Type B pancreatic cell (in vitro differentiated cells): ENCODE measurements at regions not wholly inside any gene's neighbourhood (a gene's known extent, or its start where the extent isn't known, plus 50 kb on each side); places are given as distances from the start of the nearest gene placed in this dataset.

Experiments used
- DNase-seq: peaks from one replicate; pipeline ENCODE4 v3.0.0; 2021; ENCODE audit warnings: mixed read lengths; ENCODE audit not compliant: unreplicated experiment; ENCODE audit errors: extremely low spot score
- H3K27ac Mint-ChIP-seq: 2 replicates; pipeline ENCODE4 v1.8.0; 2021; ENCODE audit warnings: mild to moderate bottlenecking, mixed read lengths
- H3K27me3 Mint-ChIP-seq: 2 replicates; pipeline ENCODE4 v1.8.0; 2021; ENCODE audit warnings: mixed read lengths
- H3K36me3 Mint-ChIP-seq: 2 replicates; pipeline ENCODE4 v1.8.0; 2021; ENCODE audit warnings: mixed read lengths
- H3K4me1 Mint-ChIP-seq: one replicate; pipeline ENCODE4 v1.8.0; 2021; ENCODE audit warnings: mixed read lengths; ENCODE audit not compliant: unreplicated experiment
- H3K4me3 Mint-ChIP-seq: 2 replicates; pipeline ENCODE4 v1.8.0; 2021; ENCODE audit warnings: mild to moderate bottlenecking, mixed read lengths
- H3K9me3 Mint-ChIP-seq: 2 replicates; pipeline ENCODE4 v1.8.0; 2021; ENCODE audit warnings: mixed read lengths
- TF ChIP-seq, protein P1 (sequence below): fragments of 200-600 bp; sonication (generic); conservative IDR thresholded peaks from 2 replicates; pipeline ENCODE4 v1.5.0; 2021; ENCODE audit warnings: antibody characterized with exemption, mild to moderate bottlenecking

GRCh38 chr15:47371939-47372338, 345.4 kb upstream of the SEMA6D start:
- DNase-seq = no peak
- Mint-ChIP-seq H3K9me3 (no peaks in the 10 kb centered on the region), H3K36me3 (no peaks in the 10 kb centered on the region), H3K27ac (no peak overlapping the region), H3K4me3 (no peak overlapping the region), H3K27me3 (peaks cover 3% of the 10 kb centered on the region), H3K4me1 (peaks cover 5% of the 10 kb centered on the region)
- TF ChIP-seq, protein P1, sequence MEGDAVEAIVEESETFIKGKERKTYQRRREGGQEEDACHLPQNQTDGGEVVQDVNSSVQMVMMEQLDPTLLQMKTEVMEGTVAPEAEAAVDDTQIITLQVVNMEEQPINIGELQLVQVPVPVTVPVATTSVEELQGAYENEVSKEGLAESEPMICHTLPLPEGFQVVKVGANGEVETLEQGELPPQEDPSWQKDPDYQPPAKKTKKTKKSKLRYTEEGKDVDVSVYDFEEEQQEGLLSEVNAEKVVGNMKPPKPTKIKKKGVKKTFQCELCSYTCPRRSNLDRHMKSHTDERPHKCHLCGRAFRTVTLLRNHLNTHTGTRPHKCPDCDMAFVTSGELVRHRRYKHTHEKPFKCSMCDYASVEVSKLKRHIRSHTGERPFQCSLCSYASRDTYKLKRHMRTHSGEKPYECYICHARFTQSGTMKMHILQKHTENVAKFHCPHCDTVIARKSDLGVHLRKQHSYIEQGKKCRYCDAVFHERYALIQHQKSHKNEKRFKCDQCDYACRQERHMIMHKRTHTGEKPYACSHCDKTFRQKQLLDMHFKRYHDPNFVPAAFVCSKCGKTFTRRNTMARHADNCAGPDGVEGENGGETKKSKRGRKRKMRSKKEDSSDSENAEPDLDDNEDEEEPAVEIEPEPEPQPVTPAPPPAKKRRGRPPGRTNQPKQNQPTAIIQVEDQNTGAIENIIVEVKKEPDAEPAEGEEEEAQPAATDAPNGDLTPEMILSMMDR = no peak

GRCh38 chr15:47374222-47374621, 343.1 kb upstream of the SEMA6D start:
- TF ChIP-seq, protein P1 = no peak

GRCh38 chr15:47376190-47376589, 341.1 kb upstream of the SEMA6D start:
- Mint-ChIP-seq H3K27me3 (no peaks in the 10 kb centered on the region), H3K36me3 (no peaks in the 10 kb centered on the region)

More at GRCh38 chr15:47374222-47374621, 343.1 kb upstream of the SEMA6D start:
- Mint-ChIP-seq H3K36me3 (no peaks in the 10 kb centered on the region), H3K4me3 (no peak overlapping the region), H3K27me3 (no peaks in the 10 kb centered on the region), H3K9me3 (peaks cover 1% of the 10 kb centered on the region), H3K27ac (no peak overlapping the region), H3K4me1 (peaks cover 10% of the 10 kb centered on the region)
- no peak for DNase-seq

GRCh38 chr15:47377465-47377864, 339.8 kb upstream of the SEMA6D start:
- H3K4me1 Mint-ChIP-seq = peaks cover 10% of the 10 kb centered on the region
- no peaks in the 10 kb centered on the region for H3K27me3 Mint-ChIP-seq
- no peak overlapping the region for H3K4me3 Mint-ChIP-seq
- DNase-seq = no peak
- TF ChIP-seq, protein P1 = no peak
- H3K9me3 Mint-ChIP-seq = peaks cover 4% of the 10 kb centered on the region
- no peaks in the 10 kb centered on the region for H3K36me3 Mint-ChIP-seq
- no peak overlapping the region for H3K27ac Mint-ChIP-seq

More at GRCh38 chr15:47376190-47376589, 341.1 kb upstream of the SEMA6D start:
- no peak overlapping the region for H3K4me3 Mint-ChIP-seq
- TF ChIP-seq, protein P1 = no peak
- peaks cover 4% of the 10 kb centered on the region for H3K9me3 Mint-ChIP-seq
- DNase-seq = no peak
- no peak overlapping the region for H3K27ac Mint-ChIP-seq
- peaks cover 10% of the 10 kb centered on the region for H3K4me1 Mint-ChIP-seq

DNA sequence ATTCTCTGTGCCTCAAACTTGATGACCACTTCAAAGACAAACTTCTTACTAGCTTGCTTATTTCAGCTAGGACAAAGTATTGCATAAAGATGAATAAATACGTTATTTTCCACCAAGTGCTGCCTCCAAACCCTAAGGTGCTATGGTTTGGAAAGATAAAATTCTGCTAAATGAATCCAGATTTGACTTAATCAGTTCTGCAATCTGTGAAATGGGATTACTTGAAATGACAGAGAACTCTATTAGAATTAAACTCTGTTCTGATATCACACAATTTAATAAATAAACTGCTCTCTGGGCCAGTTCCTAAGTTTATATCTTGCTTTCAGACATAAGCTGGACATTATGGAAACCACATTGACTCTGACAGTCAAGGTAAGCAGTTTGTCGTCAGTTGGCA, 338.8 kb upstream of the SEMA6D start:
- Mint-ChIP-seq H3K4me3 (no peak overlapping the region), H3K4me1 (peaks cover 10% of the 10 kb centered on the region), H3K36me3 (no peaks in the 10 kb centered on the region), H3K9me3 (peaks cover 4% of the 10 kb centered on the region), H3K27me3 (no peaks in the 10 kb centered on the region), H3K27ac (no peak overlapping the region)
- DNase-seq = no peak
- TF ChIP-seq, protein P1 = no peak

- TF ChIP-seq, protein P1 = no peak
Measured at GRCh38 chr15:47383102-47383501, 334.2 kb upstream of the SEMA6D start.

More at GRCh38 chr15:47383102-47383501, 334.2 kb upstream of the SEMA6D start:
- Mint-ChIP-seq H3K27me3 (no peaks in the 10 kb centered on the region), H3K4me3 (no peak overlapping the region), H3K27ac (no peak overlapping the region), H3K36me3 (no peaks in the 10 kb centered on the region), H3K4me1 (peaks cover 14% of the 10 kb centered on the region), H3K9me3 (peaks cover 4% of the 10 kb centered on the region)
- DNase-seq = no peak
